ENCODE measurements at regions not wholly inside any gene's neighbourhood (a gene's known extent, or its start where the extent isn't known, plus 50 kb on each side); places are given as distances from the start of the nearest gene placed in this dataset.

GRCh38 chr20:48034751-48035150, 249.5 kb upstream of the SULF2 start:
- no peak for TF ChIP-seq CTCF (IDR thresholded peaks at IDR 0.05)
- TF ChIP-seq POLR2A (IDR thresholded peaks at IDR 0.05), result no peak
